K562 (cell line): ENCODE measurements at regions not wholly inside any gene's neighbourhood (a gene's known extent, or its start where the extent isn't known, plus 50 kb on each side); places are given as distances from the start of the nearest gene placed in this dataset.
A peak's percentile ranks its signal among the peaks of the same experiment; 100 is the strongest.

Experiments
- CREB1 ChIP-seq, 2 experiments: sonication (generic) in 1 of 2; formaldehyde crosslinking in 1 of 2; IDR thresholded peaks; 2 replicates each; pipeline versions ENCODE4 v1.6.1 to v1.8.0; 2012 to 2022; ENCODE audit warnings: inconsistent platforms in 1 of 2, mild to moderate bottlenecking in 1 of 2, missing genetic modification reagents in 1 of 2, moderate library complexity in 1 of 2
- DNMT1 ChIP-seq: fragments of 450-650 bp; IDR thresholded peaks from 2 replicates; pipeline ENCODE4 v1.6.1; 2016; ENCODE audit warnings: antibody characterized with exemption, mild to moderate bottlenecking
- FOXK1 ChIP-seq: sonication (generic); formaldehyde crosslinking; IDR thresholded peaks from 2 replicates; pipeline ENCODE4 v1.8.0; 2022; ENCODE audit warnings: missing genetic modification reagents, mild to moderate bottlenecking, borderline replicate concordance
- FOXP1 ChIP-seq: sonication (generic); formaldehyde crosslinking; IDR thresholded peaks from 2 replicates; pipeline ENCODE4 v1.8.0; 2022; ENCODE audit warnings: mild to moderate bottlenecking, missing genetic modification reagents
- GTF3C2 ChIP-seq: IDR thresholded peaks from 3 replicates; pipeline ENCODE4 v1.6.1; 2011; ENCODE audit warnings: borderline replicate concordance, mild to moderate bottlenecking, moderate library complexity; ENCODE audit not compliant: insufficient read length; ENCODE audit errors: extremely low read depth
- MED1 ChIP-seq: sonication (generic); formaldehyde crosslinking; IDR thresholded peaks from 2 replicates; pipeline ENCODE4 v1.8.1; 2023; ENCODE audit warnings: missing genetic modification reagents, borderline replicate concordance
- MLLT1 ChIP-seq, 2 experiments: fragments of 450-650 bp; IDR thresholded peaks; 2 replicates each; pipeline ENCODE4 v1.6.1; 2016
- NCOA6 ChIP-seq: fragments of 450-650 bp; IDR thresholded peaks from 2 replicates; pipeline ENCODE4 v1.6.1; 2017; ENCODE audit warnings: mild to moderate bottlenecking
- OTX1 ChIP-seq: fragments of 450-650 bp; formaldehyde crosslinking; IDR thresholded peaks from 2 replicates; pipeline ENCODE4 v1.4.0; 2022; ENCODE audit warnings: mild to moderate bottlenecking
- PBX2 ChIP-seq, 2 experiments: IDR thresholded peaks in 1 of 2; conservative IDR thresholded peaks in 1 of 2; 2 replicates each; pipeline ENCODE4 v1.6.1; 2016; ENCODE audit warnings: low read depth in 2 of 2, mild to moderate bottlenecking in 1 of 2, missing compliant biosample characterization in 1 of 2, missing genetic modification characterization in 1 of 2, moderate library complexity in 1 of 2
- PURB ChIP-seq: sonication (generic); formaldehyde crosslinking; IDR thresholded peaks from 2 replicates; pipeline ENCODE4 v1.9.0; 2021; ENCODE audit warnings: low read depth, mild to moderate bottlenecking, missing genetic modification reagents
- RFX1 ChIP-seq: fragments of 450-650 bp; IDR thresholded peaks from 2 replicates; pipeline ENCODE4 v1.6.1; 2016; ENCODE audit warnings: mild to moderate bottlenecking, moderate library complexity
- TFE3 ChIP-seq: fragments of 450-650 bp; formaldehyde crosslinking; IDR thresholded peaks from 2 replicates; pipeline ENCODE4 v1.4.0; 2020; ENCODE audit warnings: mild to moderate bottlenecking, mixed read lengths
- THAP12 ChIP-seq: fragments of 250-450 bp; sonication (Bioruptor Pico); IDR thresholded peaks from 2 replicates; pipeline ENCODE4 v1.9.0; 2021; ENCODE audit warnings: mild to moderate bottlenecking, inconsistent platforms
- U2AF2 ChIP-seq: fragments of 200-400 bp; formaldehyde crosslinking; optimal IDR thresholded peaks from 2 replicates; pipeline ENCODE3; 2017; ENCODE audit warnings: low read depth, mild to moderate bottlenecking, low read length
- ZNF143 ChIP-seq: sonication (generic); formaldehyde crosslinking; IDR thresholded peaks from 2 replicates; pipeline ENCODE4 v1.9.0; 2022; ENCODE audit warnings: mild to moderate bottlenecking, missing genetic modification reagents
- ZNF695 ChIP-seq: fragments of 450-650 bp; formaldehyde crosslinking; IDR thresholded peaks from 2 replicates; pipeline ENCODE4 v1.4.0; 2020; ENCODE audit warnings: mild to moderate bottlenecking, moderate library complexity
- ZZZ3 ChIP-seq: fragments of 450-650 bp; IDR thresholded peaks from 2 replicates; pipeline ENCODE4 v1.6.1; 2016; ENCODE audit warnings: antibody characterized with exemption, mild to moderate bottlenecking, moderate library complexity

GRCh38 chr3:182370949-182371348 lies 422.4 kb upstream of the ATP11B start (continued):
- TF ChIP-seq GTF3C2 = no peak
- no peak for TF ChIP-seq THAP12 (CRISPR knock-in tag)
- TF ChIP-seq U2AF2 = no peak
- no peak for TF ChIP-seq MED1
- no peak for TF ChIP-seq TFE3 (CRISPR knock-in tag)
- TF ChIP-seq CREB1 (IDR thresholded peaks at IDR 0.05) = 0 out of 2 replicates have a peak, but pooled peaks have one; percentile 36
- TF ChIP-seq CREB1 (CRISPR knock-in tag; IDR thresholded peaks at IDR 0.05) = no peak
- TF ChIP-seq OTX1 (CRISPR knock-in tag) = no peak
- TF ChIP-seq DNMT1 = no peak
- no peak for TF ChIP-seq MLLT1 (IDR thresholded peaks at IDR 0.05)
- no peak for TF ChIP-seq PURB (CRISPR knock-in tag)
- TF ChIP-seq ZZZ3 = no peak
- TF ChIP-seq ZNF695 (CRISPR knock-in tag) = no peak
- no peak for TF ChIP-seq PBX2 (CRISPR knock-in tag; IDR thresholded peaks at IDR 0.05; ENCODE audit: low read depth)
- TF ChIP-seq PBX2 (tag; conservative IDR thresholded peaks at IDR 0.05; ENCODE audit: low read depth) = no peak
- no peak for TF ChIP-seq NCOA6
- TF ChIP-seq RFX1 = no peak
- no peak for TF ChIP-seq ZNF143 (CRISPR knock-in tag)
- TF ChIP-seq FOXK1 = no peak
- no peak for TF ChIP-seq FOXP1 (CRISPR knock-in tag)
